ENCODE measurements at regions not wholly inside any gene's neighbourhood (a gene's known extent, or its start where the extent isn't known, plus 50 kb on each side); places are given as distances from the start of the nearest gene placed in this dataset.

- Histone ChIP-seq H3K9me3 (ENCODE audit: control insufficient read depth in 1 of 2, insufficient read depth in 1 of 2, low read length in 2 of 2) (no peaks in the 10 kb centered on the region), H3K27ac (ENCODE audit: low read depth in 1 of 2, low read length in 2 of 2) (no peak overlapping the region), H3K4me3 (ENCODE audit: low read length) (no peak overlapping the region), H3K4me1 (ENCODE audit: insufficient read depth, low read length) (no peaks in the 10 kb centered on the region), H3K27me3 (ENCODE audit: control insufficient read depth in 1 of 2, insufficient read depth in 2 of 2, low read length in 2 of 2) (no peaks in the 10 kb centered on the region), H3K36me3 (ENCODE audit: insufficient read depth, low read length) (no peaks in the 10 kb centered on the region)
- H3K4me1 Mint-ChIP-seq (ENCODE audit: low read depth): no peaks in the 10 kb centered on the region
- CTCF ChIA-PET: no interaction called here
- no peak overlapping the region for H3K27ac Mint-ChIP-seq
- H3K36me3 Mint-ChIP-seq (ENCODE audit: low read depth): no peaks in the 10 kb centered on the region
- TF ChIP-seq CTCF (IDR thresholded peaks at IDR 0.05): no peak
- DNase-seq (no peak), ATAC-seq (ENCODE audit: poor library complexity) (no peak)
- POLR2A ChIA-PET: no interaction called here
- H3K4me3 Mint-ChIP-seq: no peak overlapping the region
- peaks cover 7% of the 10 kb centered on the region for H3K9me3 Mint-ChIP-seq
- H3K27me3 Mint-ChIP-seq: no peaks in the 10 kb centered on the region
- intact Hi-C loops (cut with DNase I, micrococcal nuclease): no loop called here
Observed at GRCh38 chr9:26458054-26458453, 434.5 kb downstream of the CAAP1 start.

- H3K27me3 ChIP-seq (ENCODE audit: control insufficient read depth in 1 of 2, insufficient read depth in 2 of 2, low read length in 2 of 2): no peaks in the 10 kb centered on the region
- DNase-seq: no peak
- no peak overlapping the region for H3K27ac ChIP-seq (ENCODE audit: low read depth in 1 of 2, low read length in 2 of 2)
- TF ChIP-seq CTCF (IDR thresholded peaks at IDR 0.05): no peak
- no peak for ATAC-seq (ENCODE audit: poor library complexity)
- no peaks in the 10 kb centered on the region for H3K36me3 ChIP-seq (ENCODE audit: insufficient read depth, low read length)
- H3K9me3 Mint-ChIP-seq: peaks cover 6% of the 10 kb centered on the region
- no peaks in the 10 kb centered on the region for H3K36me3 Mint-ChIP-seq (ENCODE audit: low read depth)
- POLR2A ChIA-PET: no interaction called here
- no peak overlapping the region for H3K4me3 ChIP-seq (ENCODE audit: low read length)
- no peaks in the 10 kb centered on the region for H3K27me3 Mint-ChIP-seq
- H3K27ac Mint-ChIP-seq: no peak overlapping the region
- H3K4me3 Mint-ChIP-seq: no peak overlapping the region
- intact Hi-C loops (cut with DNase I, micrococcal nuclease): no loop called here
- no peaks in the 10 kb centered on the region for H3K9me3 ChIP-seq (ENCODE audit: control insufficient read depth in 1 of 2, insufficient read depth in 1 of 2, low read length in 2 of 2)
- H3K4me1 Mint-ChIP-seq (ENCODE audit: low read depth): no peaks in the 10 kb centered on the region
- CTCF ChIA-PET: no interaction called here
- no peaks in the 10 kb centered on the region for H3K4me1 ChIP-seq (ENCODE audit: insufficient read depth, low read length)
Observed at GRCh38 chr9:26457151-26457550, 435.5 kb downstream of the CAAP1 start.

- Mint-ChIP-seq H3K36me3 (ENCODE audit: low read depth) (no peaks in the 10 kb centered on the region), H3K4me3 (no peak overlapping the region), H3K4me1 (ENCODE audit: low read depth) (no peaks in the 10 kb centered on the region), H3K27me3 (no peaks in the 10 kb centered on the region), H3K9me3 (no peaks in the 10 kb centered on the region), H3K27ac (no peak overlapping the region)
- intact Hi-C loops (cut with DNase I, micrococcal nuclease): no loop called here
- no peak overlapping the region for H3K4me3 ChIP-seq (ENCODE audit: low read length)
- no peak for TF ChIP-seq CTCF (IDR thresholded peaks at IDR 0.05)
- H3K36me3 ChIP-seq (ENCODE audit: insufficient read depth, low read length): no peaks in the 10 kb centered on the region
- H3K9me3 ChIP-seq (ENCODE audit: control insufficient read depth in 1 of 2, insufficient read depth in 1 of 2, low read length in 2 of 2): no peaks in the 10 kb centered on the region
- ChIA-PET CTCF (no interaction called here), POLR2A (no interaction called here)
- DNase-seq (no peak), ATAC-seq (ENCODE audit: poor library complexity) (no peak)
- no peaks in the 10 kb centered on the region for H3K27me3 ChIP-seq (ENCODE audit: control insufficient read depth in 1 of 2, insufficient read depth in 2 of 2, low read length in 2 of 2)
- no peak overlapping the region for H3K27ac ChIP-seq (ENCODE audit: low read depth in 1 of 2, low read length in 2 of 2)
- no peaks in the 10 kb centered on the region for H3K4me1 ChIP-seq (ENCODE audit: insufficient read depth, low read length)
Observed at GRCh38 chr9:26439061-26439624, 453.5 kb downstream of the CAAP1 start.

Data from CD4-positive, alpha-beta T cell (primary cell).